ENCODE measurements at regions not wholly inside any gene's neighbourhood (a gene's known extent, or its start where the extent isn't known, plus 50 kb on each side); places are given as distances from the start of the nearest gene placed in this dataset.
"Not testable (repeated sequence)": the region's sequence is repeated elsewhere in the genome, so short reads cannot be mapped to it uniquely, and the experiment has no call there.

DNA sequence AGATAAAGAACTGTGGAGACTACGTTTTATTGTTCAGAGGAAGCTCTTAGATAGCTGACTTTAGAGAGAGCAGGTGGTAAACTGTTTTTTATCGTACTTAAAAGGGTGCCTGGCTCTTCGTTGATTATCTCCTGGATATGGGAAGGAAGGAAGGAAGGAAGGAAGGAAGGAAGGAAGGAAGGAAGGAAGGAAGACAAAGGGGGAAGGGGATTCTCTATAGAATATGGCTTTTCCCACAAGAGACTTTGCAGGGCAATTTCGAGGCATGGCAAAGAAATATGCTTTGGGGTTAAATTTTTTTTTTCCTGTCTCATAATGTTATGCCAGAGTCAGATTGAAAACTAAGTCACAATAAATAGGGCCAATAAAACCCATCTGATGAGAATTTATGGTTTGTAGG is 271.9 kb upstream of the POU1F1 start:
- POLR2A ChIA-PET (ENCODE audit: low non-redundant PET): interaction anchor here (0.6 to 0.8 kb wide), 2 partner anchors 198 to 250 kb away, joined by 3 read pairs; no protein-coding TSS in a partner anchor
- intact Hi-C loops (cut with micrococcal nuclease; ENCODE audit: unreplicated experiment): loop anchor here (1.0 to 10.0 kb wide), 10 partner anchors 43 to 1743 kb away; partner anchors contain the start of gene HTR1F
- H3K36me3 ChIP-seq (ENCODE audit: insufficient read depth, low read length, poor library complexity, severe bottlenecking): peaks cover 8% of the 10 kb centered on the region

DNA sequence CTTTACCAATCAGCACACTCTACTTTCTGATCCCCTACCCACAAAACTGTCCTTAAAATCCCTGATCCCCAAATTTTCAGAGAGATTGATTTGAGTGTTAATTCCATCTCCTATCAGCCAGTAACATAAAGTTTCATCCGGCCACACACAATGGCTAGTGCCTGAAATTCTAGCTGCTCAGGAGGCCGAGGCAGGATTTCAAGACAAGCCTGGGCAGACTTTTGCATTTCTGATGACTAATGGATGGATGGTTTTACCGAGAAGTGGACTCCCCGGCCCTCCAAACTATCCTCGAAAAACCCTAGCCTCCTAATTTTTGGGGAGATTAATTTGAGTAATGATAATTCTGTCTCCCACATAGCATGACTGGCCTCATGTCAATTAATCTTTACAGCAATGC is 269.8 kb upstream of the POU1F1 start:
- DNase-seq (ENCODE audit: low spot score): peak; percentile 37
- H3K9me3 ChIP-seq (ENCODE audit: low read depth, low read length, poor library complexity, severe bottlenecking): peaks cover 15% of the 10 kb centered on the region
- intact Hi-C loops (cut with micrococcal nuclease; ENCODE audit: unreplicated experiment): loop anchor here (5.0 to 10.0 kb wide), 5 partner anchors 194 to 1741 kb away; no protein-coding TSS in a partner anchor
- peaks cover 8% of the 10 kb centered on the region for H3K36me3 ChIP-seq (ENCODE audit: insufficient read depth, low read length, poor library complexity, severe bottlenecking)
- H3K4me1 ChIP-seq (ENCODE audit: insufficient read depth, low read length, poor library complexity, severe bottlenecking): peaks cover 48% of the 10 kb centered on the region
- peak overlapping the region; percentile 99 for H3K27ac ChIP-seq (ENCODE audit: low read depth, low read length, poor library complexity, severe bottlenecking)
- H3K27me3 ChIP-seq (replicated peaks; ENCODE audit: insufficient read depth, low read depth, low read length, poor library complexity): no peaks in the 10 kb centered on the region
- TF ChIP-seq, protein P1, sequence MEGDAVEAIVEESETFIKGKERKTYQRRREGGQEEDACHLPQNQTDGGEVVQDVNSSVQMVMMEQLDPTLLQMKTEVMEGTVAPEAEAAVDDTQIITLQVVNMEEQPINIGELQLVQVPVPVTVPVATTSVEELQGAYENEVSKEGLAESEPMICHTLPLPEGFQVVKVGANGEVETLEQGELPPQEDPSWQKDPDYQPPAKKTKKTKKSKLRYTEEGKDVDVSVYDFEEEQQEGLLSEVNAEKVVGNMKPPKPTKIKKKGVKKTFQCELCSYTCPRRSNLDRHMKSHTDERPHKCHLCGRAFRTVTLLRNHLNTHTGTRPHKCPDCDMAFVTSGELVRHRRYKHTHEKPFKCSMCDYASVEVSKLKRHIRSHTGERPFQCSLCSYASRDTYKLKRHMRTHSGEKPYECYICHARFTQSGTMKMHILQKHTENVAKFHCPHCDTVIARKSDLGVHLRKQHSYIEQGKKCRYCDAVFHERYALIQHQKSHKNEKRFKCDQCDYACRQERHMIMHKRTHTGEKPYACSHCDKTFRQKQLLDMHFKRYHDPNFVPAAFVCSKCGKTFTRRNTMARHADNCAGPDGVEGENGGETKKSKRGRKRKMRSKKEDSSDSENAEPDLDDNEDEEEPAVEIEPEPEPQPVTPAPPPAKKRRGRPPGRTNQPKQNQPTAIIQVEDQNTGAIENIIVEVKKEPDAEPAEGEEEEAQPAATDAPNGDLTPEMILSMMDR (conservative IDR thresholded peaks at IDR 0.05; ENCODE audit: low read depth, low read length): no peak
- no peak for TF ChIP-seq EZH2 (IDR thresholded peaks at IDR 0.05; ENCODE audit: borderline replicate concordance, low read depth, low read length, poor library complexity, severe bottlenecking)
- no TSS peak for BruUV-seq (replicated peaks)
- H3K4me3 ChIP-seq (ENCODE audit: low read depth, low read length, poor library complexity, severe bottlenecking): no peak overlapping the region
- ChIA-PET CTCF (no interaction called here), POLR2A (ENCODE audit: low non-redundant PET) (no interaction called here)

More for the DNA sequence above, 271.9 kb upstream of the POU1F1 start:
- no peak overlapping the region for H3K4me3 ChIP-seq (ENCODE audit: low read depth, low read length, poor library complexity, severe bottlenecking)
- peaks cover 57% of the 10 kb centered on the region for H3K4me1 ChIP-seq (ENCODE audit: insufficient read depth, low read length, poor library complexity, severe bottlenecking)
- H3K27ac ChIP-seq (ENCODE audit: low read depth, low read length, poor library complexity, severe bottlenecking): peak overlapping the region; percentile 99
- CTCF ChIA-PET: interaction anchor here (0.6 to 1.3 kb wide), 3 partner anchors 183 to 456 kb away, joined by 4 to 7 read pairs (median 6); no protein-coding TSS in a partner anchor
- TF ChIP-seq EZH2 (IDR thresholded peaks at IDR 0.05; ENCODE audit: borderline replicate concordance, low read depth, low read length, poor library complexity, severe bottlenecking): no peak
- TF ChIP-seq, protein P1 (conservative IDR thresholded peaks at IDR 0.05; ENCODE audit: low read depth, low read length): no peak
- H3K9me3 ChIP-seq (ENCODE audit: low read depth, low read length, poor library complexity, severe bottlenecking): peaks cover 15% of the 10 kb centered on the region
- no peaks in the 10 kb centered on the region for H3K27me3 ChIP-seq (replicated peaks; ENCODE audit: insufficient read depth, low read depth, low read length, poor library complexity)
- BruUV-seq (replicated peaks): no TSS peak
- DNase-seq (ENCODE audit: low spot score): peak; percentile 97

DNA sequence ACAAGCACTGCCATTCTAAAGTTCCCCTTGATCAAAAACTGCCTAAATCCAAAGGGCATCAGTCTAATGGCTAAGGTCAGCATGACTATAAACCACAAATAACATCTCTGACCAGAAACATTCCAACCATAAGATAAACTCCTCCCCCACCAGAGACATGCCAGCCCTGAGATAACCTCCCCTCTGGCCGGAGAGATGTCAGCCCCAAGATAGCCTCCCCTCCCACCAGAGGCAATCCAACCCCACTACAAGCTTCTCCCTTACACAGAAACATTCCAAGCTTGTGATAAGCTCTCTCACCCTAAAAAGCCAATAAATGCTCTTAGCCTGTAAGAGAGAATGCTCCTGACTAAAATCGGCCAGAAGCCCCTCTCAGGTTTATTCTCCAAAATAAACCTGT is 267.0 kb upstream of the POU1F1 start:
- H3K27ac ChIP-seq (ENCODE audit: low read depth, low read length, poor library complexity, severe bottlenecking); BruUV-seq (replicated peaks); H3K27me3 ChIP-seq (replicated peaks; ENCODE audit: insufficient read depth, low read depth, low read length, poor library complexity); POLR2A ChIA-PET (ENCODE audit: low non-redundant PET); H3K4me3 ChIP-seq (ENCODE audit: low read depth, low read length, poor library complexity, severe bottlenecking); H3K36me3 ChIP-seq (ENCODE audit: insufficient read depth, low read length, poor library complexity, severe bottlenecking); DNase-seq (ENCODE audit: low spot score); CTCF ChIA-PET: not testable (repeated sequence)
- peaks cover 23% of the 10 kb centered on the region for H3K4me1 ChIP-seq (ENCODE audit: insufficient read depth, low read length, poor library complexity, severe bottlenecking)
- peaks cover 15% of the 10 kb centered on the region for H3K9me3 ChIP-seq (ENCODE audit: low read depth, low read length, poor library complexity, severe bottlenecking)
- intact Hi-C loops (cut with micrococcal nuclease; ENCODE audit: unreplicated experiment): loop anchor here (10.0 kb wide), 1 partner anchor 1739 kb away; no protein-coding TSS in a partner anchor

DNA sequence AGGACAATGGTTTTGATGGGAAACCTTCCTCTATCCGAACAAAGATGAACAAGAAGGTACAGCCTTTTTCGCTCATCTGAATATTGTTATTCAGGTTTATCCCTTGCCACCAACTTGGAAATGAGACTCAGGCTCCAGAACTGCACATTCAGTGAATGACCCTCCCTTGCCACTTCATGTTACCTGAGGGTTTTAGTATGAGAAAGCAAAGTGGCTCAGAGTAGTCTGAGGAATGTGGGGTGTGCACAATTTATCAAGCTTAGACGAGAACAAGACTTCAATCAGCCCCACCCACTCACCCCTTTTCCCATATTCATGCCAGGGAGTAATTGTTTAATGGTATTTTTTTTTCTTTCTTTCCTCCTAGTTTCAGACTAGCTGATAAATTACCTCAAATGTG is 265.3 kb upstream of the POU1F1 start:
- H3K27ac ChIP-seq (ENCODE audit: low read depth, low read length, poor library complexity, severe bottlenecking): no peak overlapping the region
- H3K36me3 ChIP-seq (ENCODE audit: insufficient read depth, low read length, poor library complexity, severe bottlenecking): peaks cover 8% of the 10 kb centered on the region
- H3K4me1 ChIP-seq (ENCODE audit: insufficient read depth, low read length, poor library complexity, severe bottlenecking): peaks cover 9% of the 10 kb centered on the region
- ChIA-PET CTCF (no interaction called here), POLR2A (ENCODE audit: low non-redundant PET) (interaction anchor here (0.6 kb wide), 1 partner anchor 336 kb away, joined by 3 read pairs; no protein-coding TSS in a partner anchor)
- intact Hi-C loops (cut with micrococcal nuclease; ENCODE audit: unreplicated experiment): loop anchor here (10.0 kb wide), 1 partner anchor 1737 kb away; no protein-coding TSS in a partner anchor
- H3K27me3 ChIP-seq (replicated peaks; ENCODE audit: insufficient read depth, low read depth, low read length, poor library complexity): no peaks in the 10 kb centered on the region
- no peak overlapping the region for H3K4me3 ChIP-seq (ENCODE audit: low read depth, low read length, poor library complexity, severe bottlenecking)
- DNase-seq (ENCODE audit: low spot score): no peak
- peaks cover 15% of the 10 kb centered on the region for H3K9me3 ChIP-seq (ENCODE audit: low read depth, low read length, poor library complexity, severe bottlenecking)
- TF ChIP-seq EZH2 (IDR thresholded peaks at IDR 0.05; ENCODE audit: borderline replicate concordance, low read depth, low read length, poor library complexity, severe bottlenecking): no peak
- no TSS peak for BruUV-seq (replicated peaks)

DNA sequence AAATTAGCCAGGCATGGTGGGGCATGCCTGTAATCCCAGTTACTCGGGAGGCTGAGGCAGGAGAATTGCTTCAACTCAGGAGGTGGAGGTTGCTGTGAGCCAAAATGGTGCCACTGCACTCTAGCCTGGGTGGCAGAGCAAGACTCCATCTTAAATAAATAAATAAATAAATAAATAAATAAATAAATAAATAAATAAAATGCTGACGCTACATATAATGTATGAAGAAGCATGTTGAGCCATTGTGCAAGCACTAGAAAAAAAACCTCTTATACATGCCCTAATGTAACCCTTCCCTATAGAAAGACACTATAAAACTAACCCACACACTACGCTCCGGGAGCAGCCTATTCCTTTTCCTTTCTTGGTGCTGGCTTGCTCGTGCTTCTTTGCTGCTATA is 262.3 kb upstream of the POU1F1 start:
- CTCF ChIA-PET: not testable (repeated sequence)

More for the DNA sequence above, 262.3 kb upstream of the POU1F1 start:
- POLR2A ChIA-PET (ENCODE audit: low non-redundant PET); H3K9me3 ChIP-seq (ENCODE audit: low read depth, low read length, poor library complexity, severe bottlenecking); H3K27me3 ChIP-seq (replicated peaks; ENCODE audit: insufficient read depth, low read depth, low read length, poor library complexity); H3K4me3 ChIP-seq (ENCODE audit: low read depth, low read length, poor library complexity, severe bottlenecking); H3K4me1 ChIP-seq (ENCODE audit: insufficient read depth, low read length, poor library complexity, severe bottlenecking); DNase-seq (ENCODE audit: low spot score); H3K36me3 ChIP-seq (ENCODE audit: insufficient read depth, low read length, poor library complexity, severe bottlenecking); intact Hi-C loops (cut with micrococcal nuclease; ENCODE audit: unreplicated experiment); H3K27ac ChIP-seq (ENCODE audit: low read depth, low read length, poor library complexity, severe bottlenecking); BruUV-seq (replicated peaks): not testable (repeated sequence)
